ENCODE measurements at regions not wholly inside any gene's neighbourhood (a gene's known extent, or its start where the extent isn't known, plus 50 kb on each side); places are given as distances from the start of the nearest gene placed in this dataset.

DNA sequence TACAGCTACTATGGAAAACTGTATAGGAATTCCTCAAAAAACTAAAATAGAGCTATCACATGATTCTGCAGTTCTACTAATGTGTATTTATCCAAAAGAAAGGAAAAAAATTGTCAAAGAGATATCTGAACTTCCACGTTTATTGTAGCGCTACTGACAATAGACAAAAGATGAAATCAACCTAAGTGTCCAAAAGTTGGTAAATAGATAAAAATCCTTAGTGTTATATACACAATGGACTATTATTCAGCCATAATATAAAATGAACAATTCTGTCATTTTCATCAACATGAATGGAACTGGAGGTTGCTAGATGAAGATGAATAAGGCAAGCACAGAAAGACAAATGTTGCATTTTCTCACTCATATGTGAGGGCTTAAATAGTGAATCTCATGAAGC is 1492.1 kb downstream of the MRPL39 start (continued):
- TF ChIP-seq RAD21 (IDR thresholded peaks at IDR 0.05 in 1 of 2, conservative IDR thresholded peaks at IDR 0.05 in 1 of 2; ENCODE audit: low read depth in 2 of 2, low read length in 2 of 2) (no peak), SP2 (IDR thresholded peaks at IDR 0.05; ENCODE audit: low read length) (no peak), NANOG (IDR thresholded peaks at IDR 0.05; ENCODE audit: insufficient read depth, low read depth, low read length, poor library complexity, severe bottlenecking) (no peak), RNF2 (IDR thresholded peaks at IDR 0.05; ENCODE audit: borderline replicate concordance, low read depth, low read length, missing control alignments, poor library complexity, severe bottlenecking) (no peak)
